Tibial nerve (tissue), 4 donors: ENCODE measurements at regions not wholly inside any gene's neighbourhood (a gene's known extent, or its start where the extent isn't known, plus 50 kb on each side); places are given as distances from the start of the nearest gene placed in this dataset.

ENCODE experiments used
- EP300 ChIP-seq, 2 donors: sonication (generic); formaldehyde crosslinking; IDR thresholded peaks; one replicate each; pipeline ENCODE4 v1.6.1; 2017; ENCODE audit warnings: antibody characterized with exemption in 2 of 2, mild to moderate bottlenecking in 1 of 2
- POLR2A ChIP-seq, 2 donors: fragments of 450-650 bp; IDR thresholded peaks; one replicate each; pipeline ENCODE4 v1.6.1; 2017; ENCODE audit warnings: antibody characterized with exemption in 2 of 2, mild to moderate bottlenecking in 2 of 2, moderate library complexity in 2 of 2
- TF ChIP-seq, protein P1 (sequence below), 5 experiments: fragments of 200-600 bp in 3 of 5; fragments of 450-650 bp in 2 of 5; sonication (generic) in 3 of 5; IDR thresholded peaks; one replicate each; pipeline ENCODE4 v1.5.1; 2016 to 2019; ENCODE audit warnings: antibody characterized with exemption in 5 of 5, mild to moderate bottlenecking in 3 of 5, moderate library complexity in 2 of 5

DNA sequence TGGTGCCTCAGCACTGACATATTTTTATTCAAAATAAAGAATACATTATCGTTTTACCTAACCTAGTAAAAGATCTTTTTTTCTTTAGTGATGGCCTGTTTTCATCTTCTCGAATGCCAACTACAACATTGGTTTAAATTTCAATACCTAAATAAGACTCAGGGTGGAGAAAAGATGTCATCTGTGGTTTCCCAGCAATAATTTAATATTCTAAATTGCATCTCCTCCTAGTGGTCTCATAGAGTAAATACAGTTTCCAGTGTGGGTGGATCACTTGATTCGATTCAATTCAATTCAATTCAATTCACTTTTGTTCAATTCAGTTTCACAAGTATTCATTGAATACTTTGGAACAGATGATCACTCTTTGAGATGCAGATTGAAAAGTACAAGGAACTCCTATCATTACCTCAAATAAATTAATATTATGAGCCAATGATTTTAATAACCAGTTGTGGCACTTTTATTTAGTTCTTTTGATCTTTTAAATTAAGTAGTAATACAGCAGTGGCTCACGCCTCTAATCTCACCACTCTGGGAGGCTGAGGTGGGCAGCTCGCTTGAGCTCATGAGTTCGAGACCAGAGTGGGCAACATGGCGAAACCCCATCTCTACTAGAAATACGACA, 427.2 kb downstream of the FAT4 start:
- TF ChIP-seq, protein P1, sequence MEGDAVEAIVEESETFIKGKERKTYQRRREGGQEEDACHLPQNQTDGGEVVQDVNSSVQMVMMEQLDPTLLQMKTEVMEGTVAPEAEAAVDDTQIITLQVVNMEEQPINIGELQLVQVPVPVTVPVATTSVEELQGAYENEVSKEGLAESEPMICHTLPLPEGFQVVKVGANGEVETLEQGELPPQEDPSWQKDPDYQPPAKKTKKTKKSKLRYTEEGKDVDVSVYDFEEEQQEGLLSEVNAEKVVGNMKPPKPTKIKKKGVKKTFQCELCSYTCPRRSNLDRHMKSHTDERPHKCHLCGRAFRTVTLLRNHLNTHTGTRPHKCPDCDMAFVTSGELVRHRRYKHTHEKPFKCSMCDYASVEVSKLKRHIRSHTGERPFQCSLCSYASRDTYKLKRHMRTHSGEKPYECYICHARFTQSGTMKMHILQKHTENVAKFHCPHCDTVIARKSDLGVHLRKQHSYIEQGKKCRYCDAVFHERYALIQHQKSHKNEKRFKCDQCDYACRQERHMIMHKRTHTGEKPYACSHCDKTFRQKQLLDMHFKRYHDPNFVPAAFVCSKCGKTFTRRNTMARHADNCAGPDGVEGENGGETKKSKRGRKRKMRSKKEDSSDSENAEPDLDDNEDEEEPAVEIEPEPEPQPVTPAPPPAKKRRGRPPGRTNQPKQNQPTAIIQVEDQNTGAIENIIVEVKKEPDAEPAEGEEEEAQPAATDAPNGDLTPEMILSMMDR (IDR thresholded peaks at IDR 0.05): peak; percentile 8 to 50 (median 26)
- TF ChIP-seq POLR2A (IDR thresholded peaks at IDR 0.05) (no peak), EP300 (IDR thresholded peaks at IDR 0.05) (no peak)
